ENCODE measurements at regions not wholly inside any gene's neighbourhood (a gene's known extent, or its start where the extent isn't known, plus 50 kb on each side); places are given as distances from the start of the nearest gene placed in this dataset.

GRCh38 chr14:26773906-26774593 lies 176.2 kb upstream of the NOVA1 start:
- DNase-seq: no peak

DNA sequence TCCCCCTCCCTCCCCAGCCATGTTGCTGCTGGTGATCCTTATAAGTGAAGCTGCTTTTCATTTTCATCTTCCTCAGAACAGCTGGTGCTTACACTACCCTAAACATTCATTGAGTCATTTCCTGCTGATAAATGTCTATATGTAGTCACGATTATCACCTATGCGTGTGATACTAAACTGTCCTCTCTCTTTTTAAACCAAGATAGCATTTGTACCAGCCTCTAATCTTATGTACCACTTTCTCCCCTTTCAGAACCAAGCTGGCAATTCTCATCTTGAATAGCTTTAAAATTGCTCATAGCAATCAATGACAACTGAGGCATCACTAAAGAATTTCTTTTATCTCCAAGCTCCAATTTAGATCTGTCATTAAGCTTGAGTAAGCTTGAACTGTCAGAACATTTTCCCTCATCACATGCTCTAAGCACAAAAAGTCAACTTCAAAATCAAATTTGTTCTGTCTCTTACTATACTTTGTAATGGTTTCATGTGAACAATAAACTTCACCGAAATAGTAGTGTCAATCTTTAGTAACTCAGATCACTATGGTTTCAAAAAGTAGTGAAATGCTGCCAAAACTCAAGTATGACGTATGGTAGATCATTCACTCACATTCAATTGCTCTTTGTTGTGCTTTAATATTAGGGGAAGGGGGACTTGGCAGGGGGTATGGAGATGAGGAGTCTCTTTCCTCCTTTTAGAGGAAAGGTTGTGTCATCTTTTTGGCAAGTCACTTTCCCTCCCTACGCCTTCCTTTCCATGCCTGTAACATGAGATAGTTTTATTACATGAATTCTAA lies 178.1 kb upstream of the NOVA1 start:
- peak; percentile 68 for DNase-seq

GRCh38 chr14:26791117-26791806 lies 193.4 kb upstream of the NOVA1 start:
- no peak for DNase-seq

- peak; percentile 43 for DNase-seq
These were observed 196.9 kb upstream of the NOVA1 start for GRCh38 chr14:26794731-26795130.

GRCh38 chr14:26808407-26808806 lies 210.6 kb upstream of the NOVA1 start:
- no peak for DNase-seq

- DNase-seq: no peak
These were observed 212.8 kb upstream of the NOVA1 start for GRCh38 chr14:26810631-26811030.

DNA sequence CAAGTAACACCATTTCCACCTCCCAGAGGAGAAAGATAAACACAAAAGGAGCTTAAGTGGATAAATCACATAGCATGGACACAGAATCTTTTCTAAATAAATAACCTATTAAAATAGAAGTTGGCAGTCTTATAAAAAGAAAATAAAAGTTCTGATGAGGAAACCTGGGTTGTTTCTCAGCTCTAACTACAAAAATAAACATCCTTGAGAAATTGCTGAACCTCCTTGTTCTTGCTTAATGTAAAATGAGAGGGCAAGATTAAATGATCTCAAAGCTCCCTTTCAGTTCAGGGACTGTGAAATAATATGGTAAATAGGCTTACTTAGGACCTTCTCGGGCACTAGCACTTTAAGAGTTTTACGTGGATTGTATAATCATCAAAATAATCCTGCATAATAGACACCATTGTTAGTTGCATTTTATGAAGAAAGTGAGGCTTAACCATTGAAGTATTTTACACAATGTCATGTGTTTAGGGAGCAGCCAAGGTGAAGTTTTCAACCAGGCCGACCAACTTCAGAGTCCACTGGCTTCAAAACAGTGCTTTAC lies 214.0 kb upstream of the NOVA1 start:
- no peak for DNase-seq

- DNase-seq: peak; percentile 59
These were observed 222.3 kb upstream of the NOVA1 start for GRCh38 chr14:26820138-26820537.

DNA sequence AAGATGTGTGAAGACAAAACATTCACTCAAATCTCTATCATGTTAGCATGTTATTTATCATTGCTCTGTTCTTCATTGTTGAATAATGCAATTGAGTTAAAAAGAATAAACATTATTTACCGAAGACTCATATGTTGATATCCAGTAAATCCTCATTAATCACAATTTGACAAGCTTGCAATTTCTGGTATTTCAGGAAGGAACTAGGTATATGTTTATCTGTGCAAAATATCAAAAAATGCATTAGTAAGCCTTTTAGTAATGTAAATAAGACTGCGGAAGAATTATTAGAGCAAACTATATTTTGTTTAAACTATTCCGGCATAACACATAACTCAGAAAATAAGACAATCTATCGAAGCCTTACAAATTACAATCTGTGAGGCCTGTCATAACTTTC lies 222.7 kb upstream of the NOVA1 start:
- DNase-seq: no peak

DNA sequence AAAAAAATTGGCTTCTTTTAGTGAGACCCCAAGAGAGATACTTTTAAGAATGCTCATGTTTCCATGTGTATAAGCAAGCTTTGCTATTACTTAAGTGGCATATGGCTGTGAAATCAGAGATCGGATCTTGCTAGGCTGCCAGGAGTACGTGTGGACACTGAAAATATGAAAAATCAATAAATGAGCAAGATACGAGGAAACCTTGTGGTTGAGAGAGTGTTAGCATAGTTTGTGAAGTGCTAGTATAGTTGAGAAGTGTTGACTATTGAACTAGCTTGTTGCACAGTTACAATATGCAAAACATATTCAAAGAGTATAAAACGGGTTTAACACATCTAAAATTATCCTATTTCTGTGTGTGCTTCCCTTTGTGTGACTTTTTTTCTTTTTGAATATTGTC lies 230.9 kb upstream of the NOVA1 start:
- DNase-seq: no peak

GRCh38 chr14:26833621-26834176 lies 235.9 kb upstream of the NOVA1 start:
- DNase-seq: no peak

- no peak for DNase-seq
These were observed 238.2 kb upstream of the NOVA1 start for GRCh38 chr14:26835979-26836570.

DNA sequence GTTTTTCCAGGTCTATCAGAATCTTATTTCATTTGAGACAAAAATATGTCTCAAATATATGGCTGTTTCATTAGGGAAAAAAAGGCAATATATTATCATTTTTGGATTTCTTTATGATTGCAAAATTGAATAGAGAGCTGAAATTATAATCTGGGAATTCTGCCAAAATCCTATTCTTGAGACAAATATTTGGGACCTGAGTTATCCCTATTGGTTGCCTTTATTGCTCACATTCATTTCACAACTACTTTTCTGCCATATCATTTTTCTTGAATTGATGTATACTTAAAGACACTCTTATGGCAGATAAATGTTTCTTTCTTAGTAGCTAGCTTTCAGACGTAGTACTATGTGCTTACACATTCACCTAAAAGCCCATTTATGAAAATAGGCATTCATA lies 241.6 kb upstream of the NOVA1 start:
- DNase-seq: peak; percentile 26

DNA sequence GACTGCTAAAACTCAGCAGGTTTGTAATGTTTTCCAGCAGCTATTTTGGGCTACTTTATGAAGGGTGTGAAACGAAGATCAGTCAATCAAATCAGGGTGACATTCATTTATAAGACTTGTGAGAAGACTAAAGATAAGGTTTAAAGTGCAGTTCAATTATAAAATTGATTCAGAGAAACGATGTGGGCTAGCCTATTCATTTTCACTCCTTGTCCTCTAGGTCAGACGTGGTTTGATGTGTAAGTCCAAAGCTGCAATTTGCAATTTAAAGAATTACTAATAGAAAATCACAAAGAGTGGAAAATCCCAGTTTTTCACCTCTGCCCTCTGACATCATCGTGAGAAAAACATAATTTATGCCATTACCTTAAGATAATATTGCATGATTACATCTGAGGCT lies 243.5 kb upstream of the NOVA1 start:
- peak; percentile 9 for DNase-seq

DNA sequence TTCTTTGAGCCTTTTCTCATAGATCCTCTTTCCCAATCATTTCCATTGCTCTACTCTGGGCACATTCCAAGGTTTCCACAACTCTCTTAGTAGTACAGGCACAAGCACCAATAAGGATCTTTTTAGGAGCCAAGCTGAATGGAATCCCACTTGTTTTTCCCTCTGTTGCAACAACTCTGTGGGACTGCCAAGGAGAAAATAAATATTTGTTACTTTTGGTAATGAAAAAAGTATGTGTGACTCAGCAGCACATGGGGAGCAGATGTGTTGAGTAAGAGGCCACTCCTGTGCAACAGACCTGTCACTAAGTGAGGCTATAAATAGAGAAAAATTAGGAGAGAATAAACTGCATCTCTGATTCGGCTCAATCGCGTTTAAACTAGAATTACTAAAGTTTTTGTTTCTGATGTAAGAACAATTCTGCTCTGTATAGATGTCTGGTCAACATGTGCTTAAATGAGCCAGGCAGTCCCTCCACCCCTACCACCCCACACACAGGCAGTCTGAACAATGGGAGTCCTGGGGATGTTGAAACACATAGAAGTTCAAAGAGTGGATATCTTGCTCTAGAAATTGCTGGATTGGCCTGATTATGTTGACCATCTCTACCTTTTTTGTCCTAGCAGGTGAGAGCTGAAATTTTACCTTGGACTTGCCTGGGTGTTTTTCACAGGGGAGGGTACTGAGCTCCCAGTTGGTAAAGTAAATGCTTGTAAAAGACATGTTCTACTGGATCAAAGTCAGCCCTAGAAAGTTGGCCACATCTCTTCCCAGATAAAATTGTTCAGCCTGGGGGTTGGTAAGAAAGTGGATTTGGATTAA lies 244.3 kb upstream of the NOVA1 start:
- peak; percentile 96 for DNase-seq

DNA sequence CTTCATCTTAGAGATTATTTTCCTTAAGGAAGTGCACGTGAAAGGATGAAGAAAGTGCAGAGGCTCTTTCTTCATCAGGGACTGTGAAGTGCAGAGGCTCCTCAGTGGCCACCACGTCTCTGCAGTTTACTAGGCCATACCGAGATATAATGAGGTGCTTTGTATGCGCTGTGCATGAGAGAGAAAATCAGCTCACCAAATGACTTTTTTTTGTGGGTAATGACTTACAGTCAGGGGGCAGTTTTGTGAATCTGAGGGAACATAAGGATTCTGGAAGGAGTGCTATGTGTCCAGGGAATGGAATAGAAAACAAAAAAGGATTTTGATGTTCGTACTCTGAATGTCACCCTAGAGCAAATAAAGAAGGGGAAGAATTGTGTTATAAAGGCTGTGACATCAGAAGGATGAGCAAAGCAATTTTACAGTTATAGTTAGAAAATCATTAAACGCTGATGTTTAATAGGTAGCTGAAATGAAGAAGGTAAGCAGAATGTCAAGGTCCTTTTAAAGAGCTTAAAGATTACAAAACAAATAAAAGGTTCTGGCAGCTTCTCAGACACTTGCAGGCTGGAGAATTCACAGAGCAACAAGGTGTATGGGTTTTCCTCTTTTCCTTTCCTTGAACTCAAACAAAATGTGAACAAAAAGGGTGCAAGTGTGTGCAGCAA lies 247.5 kb upstream of the NOVA1 start:
- DNase-seq: no peak

DNA sequence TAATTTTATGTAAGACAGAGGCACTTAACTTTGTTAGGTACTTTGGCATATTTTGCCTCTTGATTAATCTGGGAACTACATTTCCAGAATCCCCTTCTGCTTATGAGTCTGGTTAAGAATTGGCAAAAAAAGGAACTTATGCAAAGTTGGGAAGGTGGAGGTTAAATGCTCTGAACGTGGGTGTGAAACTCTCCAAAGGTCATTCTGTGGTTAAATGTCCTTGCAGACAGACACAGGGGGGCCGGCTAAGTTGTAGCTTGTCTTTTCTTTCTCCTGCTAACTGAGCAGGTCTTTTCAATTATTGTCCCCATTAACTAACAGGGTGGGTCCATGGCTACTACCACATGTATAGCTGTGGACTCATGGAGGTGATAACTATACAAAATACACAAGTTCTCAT lies 248.6 kb upstream of the NOVA1 start:
- DNase-seq: no peak

GRCh38 chr14:26849514-26849913 lies 251.7 kb upstream of the NOVA1 start:
- no peak for DNase-seq

DNA sequence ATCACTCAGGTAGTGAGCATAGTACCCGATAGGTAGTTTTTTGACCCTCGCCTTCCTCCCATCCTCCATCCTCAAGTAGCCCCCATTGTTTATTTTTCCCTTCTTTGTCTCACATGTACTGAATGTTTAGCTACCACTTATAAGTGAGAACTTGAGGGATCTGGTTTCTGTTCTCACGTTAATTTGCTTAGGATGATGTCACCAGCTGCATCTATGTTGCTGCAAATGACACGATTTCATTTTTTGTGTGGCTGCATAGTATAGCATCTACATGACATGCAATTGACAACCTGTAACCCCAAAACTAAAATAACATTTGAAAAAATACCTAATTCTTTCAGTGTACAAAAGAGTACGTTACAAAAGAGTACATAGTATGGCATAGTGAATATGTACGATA lies 254.0 kb upstream of the NOVA1 start:
- DNase-seq: no peak

DNA sequence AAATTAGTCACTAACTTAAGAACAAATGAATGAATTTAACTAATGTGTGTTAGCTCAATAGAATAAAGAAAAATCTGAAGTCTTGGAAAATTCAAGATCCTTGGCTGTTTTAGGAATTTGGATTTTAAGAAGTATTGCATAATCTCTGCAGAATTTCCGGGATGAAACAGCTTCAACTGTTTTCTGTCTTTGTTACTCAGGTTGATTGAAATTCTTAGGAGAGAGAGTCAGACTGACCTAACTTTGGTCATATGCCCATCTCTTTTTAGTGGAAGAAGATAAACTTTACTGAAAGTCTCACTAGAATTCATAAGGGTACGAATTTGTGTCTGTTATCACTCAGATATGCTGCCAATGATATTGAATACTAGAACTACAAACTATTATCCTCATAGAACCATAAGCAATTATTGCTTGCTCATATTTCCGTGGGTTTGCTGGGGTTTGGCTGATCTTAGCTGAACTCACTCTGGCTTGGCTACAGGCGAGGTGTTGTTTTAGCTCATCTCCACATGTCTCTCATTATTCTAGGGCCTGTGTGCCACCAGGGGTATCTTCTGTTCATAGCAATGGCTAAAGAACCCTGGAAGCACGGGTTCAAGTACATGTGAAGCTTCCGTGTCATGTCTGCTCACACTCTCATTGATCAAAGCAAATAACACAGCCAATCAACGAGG lies 257.4 kb upstream of the NOVA1 start:
- peak; percentile 36 for DNase-seq

Measured in fibroblast of skin of right biceps (primary cell).